Progenitor cell of endocrine pancreas (in vitro differentiated cells): ENCODE measurements at regions not wholly inside any gene's neighbourhood (a gene's known extent, or its start where the extent isn't known, plus 50 kb on each side); places are given as distances from the start of the nearest gene placed in this dataset.
"Not testable (repeated sequence)": the region's sequence is repeated elsewhere in the genome, so short reads cannot be mapped to it uniquely, and the experiment has no call there.

Experiments used
- DNase-seq: peaks from one replicate; pipeline ENCODE4 v3.0.0; 2021; ENCODE audit warnings: low spot score; ENCODE audit not compliant: unreplicated experiment
- H3K27ac Mint-ChIP-seq: 2 replicates; pipeline ENCODE4 v1.8.0; 2021; ENCODE audit warnings: mild to moderate bottlenecking, moderate library complexity, mixed read lengths
- H3K27me3 Mint-ChIP-seq: 2 replicates; pipeline ENCODE4 v1.8.0; 2021; ENCODE audit warnings: mixed read lengths
- H3K36me3 Mint-ChIP-seq: 2 replicates; pipeline ENCODE4 v1.8.0; 2022; ENCODE audit warnings: mixed read lengths; ENCODE audit not compliant: insufficient read depth
- H3K4me1 Mint-ChIP-seq: 2 replicates; pipeline ENCODE4 v1.8.0; 2021; ENCODE audit warnings: low read depth, mixed read lengths
- H3K4me3 Mint-ChIP-seq: 2 replicates; pipeline ENCODE4 v1.8.0; 2021; ENCODE audit warnings: low read depth, mild to moderate bottlenecking, moderate library complexity, mixed read lengths
- H3K9me3 Mint-ChIP-seq: 2 replicates; pipeline ENCODE4 v1.8.0; 2021; ENCODE audit warnings: low read depth, mixed read lengths
- TF ChIP-seq, protein P1 (sequence below): fragments of 200-600 bp; sonication (generic); IDR thresholded peaks from one replicate; pipeline ENCODE4 v1.5.0; 2021; ENCODE audit warnings: antibody characterized with exemption, mild to moderate bottlenecking; ENCODE audit not compliant: unreplicated experiment

DNA sequence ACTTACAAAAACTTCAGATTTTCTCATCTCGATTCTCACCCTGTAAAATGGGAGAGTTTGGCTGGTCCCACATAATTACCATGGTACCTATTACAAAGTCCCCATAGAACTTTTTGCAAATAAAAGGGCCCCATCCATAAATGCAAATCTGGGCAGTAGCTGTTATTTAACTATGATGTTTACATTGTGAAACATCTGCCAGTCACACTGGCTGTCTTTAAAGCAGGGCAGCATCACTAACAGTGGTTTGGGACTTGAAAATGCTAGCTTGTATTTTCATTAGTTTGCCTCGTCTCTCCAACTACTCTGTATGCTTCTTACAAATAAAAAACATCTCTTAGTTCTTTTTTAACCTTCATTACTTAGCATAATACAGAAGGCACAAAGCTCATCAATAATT is 240.7 kb downstream of the FZD1 start:
- peaks cover 21% of the 10 kb centered on the region for H3K9me3 Mint-ChIP-seq
- no peak overlapping the region for H3K4me3 Mint-ChIP-seq
- no peak overlapping the region for H3K27ac Mint-ChIP-seq
- H3K27me3 Mint-ChIP-seq: no peaks in the 10 kb centered on the region
- peaks cover 1% of the 10 kb centered on the region for H3K36me3 Mint-ChIP-seq
- H3K4me1 Mint-ChIP-seq: peaks cover 2% of the 10 kb centered on the region
- no peak for DNase-seq
- TF ChIP-seq, protein P1, sequence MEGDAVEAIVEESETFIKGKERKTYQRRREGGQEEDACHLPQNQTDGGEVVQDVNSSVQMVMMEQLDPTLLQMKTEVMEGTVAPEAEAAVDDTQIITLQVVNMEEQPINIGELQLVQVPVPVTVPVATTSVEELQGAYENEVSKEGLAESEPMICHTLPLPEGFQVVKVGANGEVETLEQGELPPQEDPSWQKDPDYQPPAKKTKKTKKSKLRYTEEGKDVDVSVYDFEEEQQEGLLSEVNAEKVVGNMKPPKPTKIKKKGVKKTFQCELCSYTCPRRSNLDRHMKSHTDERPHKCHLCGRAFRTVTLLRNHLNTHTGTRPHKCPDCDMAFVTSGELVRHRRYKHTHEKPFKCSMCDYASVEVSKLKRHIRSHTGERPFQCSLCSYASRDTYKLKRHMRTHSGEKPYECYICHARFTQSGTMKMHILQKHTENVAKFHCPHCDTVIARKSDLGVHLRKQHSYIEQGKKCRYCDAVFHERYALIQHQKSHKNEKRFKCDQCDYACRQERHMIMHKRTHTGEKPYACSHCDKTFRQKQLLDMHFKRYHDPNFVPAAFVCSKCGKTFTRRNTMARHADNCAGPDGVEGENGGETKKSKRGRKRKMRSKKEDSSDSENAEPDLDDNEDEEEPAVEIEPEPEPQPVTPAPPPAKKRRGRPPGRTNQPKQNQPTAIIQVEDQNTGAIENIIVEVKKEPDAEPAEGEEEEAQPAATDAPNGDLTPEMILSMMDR: no peak

DNA sequence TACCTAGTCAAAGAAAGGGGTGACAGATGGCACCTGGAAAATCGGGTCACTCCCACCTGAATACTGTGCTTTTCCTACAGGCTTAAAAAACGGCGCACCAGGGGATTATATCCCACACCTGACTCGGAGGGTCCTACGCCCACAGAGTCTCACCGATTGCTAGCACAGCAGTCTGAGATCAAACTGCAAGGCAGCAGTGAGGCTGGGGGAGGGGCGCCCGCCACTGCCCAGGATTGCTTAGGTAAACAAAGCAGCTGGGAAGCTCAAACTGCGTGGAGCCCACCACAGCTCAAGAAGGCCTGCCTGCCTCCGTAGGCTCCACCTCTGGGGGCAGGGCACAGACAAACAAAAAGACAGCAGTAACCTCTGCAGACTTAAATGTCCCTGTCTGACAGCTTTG is 242.7 kb downstream of the FZD1 start:
- not testable (repeated sequence) for H3K27me3 Mint-ChIP-seq, H3K9me3 Mint-ChIP-seq, H3K4me3 Mint-ChIP-seq, H3K36me3 Mint-ChIP-seq, H3K4me1 Mint-ChIP-seq, DNase-seq, H3K27ac Mint-ChIP-seq

DNA sequence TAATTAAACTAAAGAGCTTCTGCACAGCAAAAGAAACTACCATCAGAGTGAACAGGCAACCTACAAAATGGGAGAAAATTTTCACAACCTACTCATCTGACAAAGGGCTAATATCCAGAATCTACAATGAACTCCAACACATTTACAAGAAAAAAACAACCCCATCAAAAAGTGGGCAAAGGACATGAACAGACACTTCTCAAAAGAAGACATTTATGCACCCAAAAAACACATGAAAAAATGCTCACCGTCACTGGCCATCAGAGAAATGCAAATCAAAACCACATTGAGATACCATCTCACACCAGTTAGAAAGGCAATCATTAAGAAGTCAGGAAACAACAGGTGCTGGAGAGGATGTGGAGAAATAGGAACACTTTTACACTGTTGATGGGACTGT is 247.6 kb downstream of the FZD1 start:
- H3K27ac Mint-ChIP-seq, DNase-seq, H3K9me3 Mint-ChIP-seq, H3K27me3 Mint-ChIP-seq, H3K36me3 Mint-ChIP-seq, H3K4me3 Mint-ChIP-seq, H3K4me1 Mint-ChIP-seq: not testable (repeated sequence)

GRCh38 chr7:91512958-91513357 is 248.7 kb downstream of the FZD1 start:
- TF ChIP-seq, protein P1: no peak
- Mint-ChIP-seq H3K4me3 (no peak overlapping the region), H3K27me3 (no peaks in the 10 kb centered on the region), H3K36me3 (no peaks in the 10 kb centered on the region), H3K4me1 (no peaks in the 10 kb centered on the region), H3K27ac (no peak overlapping the region), H3K9me3 (peaks cover 4% of the 10 kb centered on the region)
- DNase-seq: no peak

- H3K4me1 Mint-ChIP-seq: no peaks in the 10 kb centered on the region
- no peak overlapping the region for H3K4me3 Mint-ChIP-seq
- no peak overlapping the region for H3K27ac Mint-ChIP-seq
- no peaks in the 10 kb centered on the region for H3K27me3 Mint-ChIP-seq
- H3K9me3 Mint-ChIP-seq: peaks cover 3% of the 10 kb centered on the region
- no peaks in the 10 kb centered on the region for H3K36me3 Mint-ChIP-seq
- TF ChIP-seq, protein P1: no peak
- DNase-seq: no peak
Measured at GRCh38 chr7:91514591-91514990, 250.4 kb downstream of the FZD1 start.

DNA sequence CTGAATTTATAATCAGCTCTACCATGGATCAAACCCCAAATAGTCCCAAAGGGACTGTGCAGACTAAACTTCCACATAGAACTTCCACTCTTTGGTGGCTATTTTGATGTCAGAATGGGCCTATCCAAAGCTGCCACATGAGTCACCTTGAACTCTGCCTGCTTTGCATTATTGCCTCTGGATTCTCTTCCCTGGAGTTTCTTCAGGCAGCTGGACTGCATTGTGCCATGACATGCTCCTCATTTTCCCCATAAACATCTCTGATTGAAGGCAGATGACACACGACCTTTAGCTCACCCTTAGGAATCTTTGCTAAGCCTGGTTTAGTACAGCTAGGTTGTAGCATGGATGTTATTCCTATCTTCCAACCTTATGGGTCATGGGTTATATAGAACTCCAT is 251.7 kb downstream of the FZD1 start:
- Mint-ChIP-seq H3K27me3 (no peaks in the 10 kb centered on the region), H3K4me1 (no peaks in the 10 kb centered on the region), H3K27ac (no peak overlapping the region)

More for the DNA sequence above, 251.7 kb downstream of the FZD1 start:
- no peaks in the 10 kb centered on the region for H3K36me3 Mint-ChIP-seq
- H3K9me3 Mint-ChIP-seq: peaks cover 3% of the 10 kb centered on the region
- TF ChIP-seq, protein P1: no peak
- no peak overlapping the region for H3K4me3 Mint-ChIP-seq
- DNase-seq: no peak
